HG03066 (cell line): ENCODE measurements at regions not wholly inside any gene's neighbourhood (a gene's known extent, or its start where the extent isn't known, plus 50 kb on each side); places are given as distances from the start of the nearest gene placed in this dataset.
A peak's percentile ranks its signal among the peaks of the same experiment; 100 is the strongest.
"Not testable (repeated sequence)": the region's sequence is repeated elsewhere in the genome, so short reads cannot be mapped to it uniquely, and the experiment has no call there.

Source experiments
- ATAC-seq: cut with Tn5 transposase; IDR thresholded peaks from one replicate; pipeline ENCODE4 v1.9.1; 2021; ENCODE audit warnings: low read depth; ENCODE audit not compliant: unreplicated experiment

DNA sequence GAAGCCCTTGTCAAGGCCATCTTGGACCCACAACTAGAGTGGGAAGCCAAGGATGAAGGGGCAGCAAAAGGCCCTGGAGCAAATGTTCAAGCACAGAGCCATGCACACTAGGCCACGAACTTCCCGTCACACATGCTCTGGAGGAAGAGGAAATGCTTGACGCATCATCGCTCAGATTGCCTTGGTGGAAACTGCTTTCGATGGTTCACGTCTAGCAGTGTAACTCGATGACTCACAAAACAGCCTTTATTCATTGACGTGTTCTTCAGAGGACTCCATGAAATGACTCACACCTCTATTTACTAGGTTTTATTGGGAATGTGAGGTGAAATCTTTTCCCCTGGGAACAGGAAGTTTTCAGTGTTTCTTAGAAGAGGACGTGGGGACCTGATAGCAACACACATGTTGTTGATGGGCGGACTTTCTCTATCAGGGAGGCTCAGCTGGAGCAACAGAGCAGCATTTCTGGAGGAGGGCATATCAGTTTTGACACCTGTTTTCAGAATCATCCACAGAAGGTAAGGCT, 79.8 kb upstream of the FLT1 start:
- no peak for ATAC-seq

DNA sequence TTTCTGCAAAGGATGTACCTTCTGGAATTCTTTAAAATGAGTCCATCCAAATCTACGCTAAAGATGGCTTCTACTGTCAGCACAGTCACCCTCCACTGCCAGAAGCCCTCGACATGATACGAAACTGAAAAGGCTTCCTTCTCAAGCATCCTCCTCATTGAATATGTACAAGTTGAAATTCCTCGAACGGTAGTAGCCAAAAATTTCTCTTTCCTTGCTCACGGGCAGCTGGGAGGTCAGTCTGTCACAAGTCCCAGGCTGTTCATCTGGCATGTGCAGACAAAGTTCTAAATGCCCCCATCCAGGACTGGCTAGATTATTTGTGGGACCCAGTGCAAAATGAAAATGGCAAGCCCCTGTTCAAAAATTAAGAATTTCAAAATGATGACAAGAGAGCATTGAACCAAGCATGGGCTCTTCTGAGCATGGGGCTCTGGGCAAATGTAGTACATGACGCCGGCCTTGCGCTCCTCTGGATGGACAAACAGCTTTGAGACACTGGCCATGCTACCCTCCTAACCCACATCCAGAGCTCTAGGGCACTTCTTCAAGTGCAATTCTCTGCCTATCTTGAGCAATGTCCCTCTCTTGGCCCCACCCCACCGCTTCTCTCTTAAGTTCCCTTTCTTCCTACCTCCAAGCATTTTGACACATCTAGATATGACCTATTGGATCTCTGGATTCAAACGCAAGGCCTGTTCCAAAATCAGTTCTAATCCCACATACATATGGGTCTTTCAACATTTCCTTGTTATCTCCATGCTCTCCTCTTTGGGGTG, 78.9 kb upstream of the FLT1 start:
- ATAC-seq: no peak

DNA sequence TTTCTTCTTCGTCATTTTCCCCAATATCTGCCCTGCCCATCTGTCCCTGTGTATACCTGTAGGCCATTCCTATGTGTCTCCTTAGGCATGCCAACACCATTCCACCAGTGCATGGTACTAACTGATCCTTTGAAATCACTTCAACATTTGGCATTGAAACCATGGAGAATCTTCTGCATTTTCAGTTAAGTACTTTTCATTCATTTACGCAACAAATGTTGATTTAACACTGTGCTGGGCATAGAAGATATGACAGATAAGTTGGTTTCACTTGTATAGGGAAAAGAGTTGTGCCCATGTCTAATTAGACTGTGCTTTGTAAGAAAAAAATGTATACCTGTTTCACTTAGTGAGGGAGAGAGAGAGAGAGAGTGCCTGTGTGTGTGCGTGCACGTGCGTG, 77.9 kb upstream of the FLT1 start:
- no peak for ATAC-seq

DNA sequence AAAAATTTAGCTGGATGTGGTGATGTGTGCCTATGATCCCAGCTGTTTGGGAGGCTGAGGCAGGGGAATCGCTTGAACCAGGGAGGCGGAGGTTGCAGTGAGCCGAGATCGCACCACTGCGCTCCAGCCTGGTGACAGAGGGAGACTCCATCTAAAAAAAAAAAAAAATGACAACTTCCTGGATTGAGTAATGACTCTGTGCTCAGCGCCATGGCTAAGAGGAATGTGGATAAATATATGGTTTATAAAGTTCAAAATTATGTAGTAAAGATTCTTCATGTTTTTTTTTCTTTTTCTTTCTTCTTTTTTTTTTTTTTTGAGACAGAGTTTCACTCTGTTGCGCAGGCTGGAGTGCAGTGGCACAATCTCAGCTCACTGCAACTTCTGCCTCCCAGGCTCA, 75.4 kb upstream of the FLT1 start:
- ATAC-seq: not testable (repeated sequence)

DNA sequence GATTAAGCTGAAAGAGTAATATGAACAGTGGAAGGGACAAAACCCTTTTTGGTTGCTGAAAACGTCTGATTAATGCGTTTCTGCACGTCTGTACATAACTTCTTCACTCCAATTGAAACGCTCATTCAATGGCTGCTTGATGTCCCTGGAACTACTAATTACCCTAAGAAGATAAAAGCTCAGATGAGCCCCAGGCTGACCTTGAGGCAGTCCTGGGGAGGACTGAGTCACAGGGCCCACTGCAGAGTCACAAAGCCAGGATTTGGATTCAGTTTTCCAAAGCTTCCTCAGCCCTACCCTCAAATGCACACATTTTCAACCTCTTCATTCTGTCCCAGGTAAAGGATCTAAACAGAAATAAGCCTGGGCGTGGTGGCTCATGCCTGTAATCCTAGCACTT, 75.0 kb upstream of the FLT1 start:
- ATAC-seq: no peak

DNA sequence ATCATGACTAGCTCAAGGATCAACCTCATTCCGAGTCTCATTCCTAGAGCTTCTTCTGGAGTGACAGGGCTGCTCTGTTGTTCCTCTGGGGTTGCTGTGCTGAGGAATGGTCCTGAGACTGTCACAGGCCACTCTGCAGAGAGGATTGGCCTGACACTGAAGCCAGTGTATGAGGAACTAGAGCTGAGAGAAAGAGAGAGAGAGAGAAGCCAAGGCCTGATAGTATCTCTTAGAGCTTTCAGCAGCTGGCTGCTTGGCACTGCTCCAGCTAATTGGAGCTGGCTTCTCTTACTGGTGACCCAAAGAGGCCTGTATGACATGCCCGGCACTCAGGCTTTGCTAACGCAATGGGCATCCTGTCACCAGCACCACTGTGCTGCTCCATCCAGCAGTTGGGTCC, 73.4 kb upstream of the FLT1 start:
- ATAC-seq: peak; percentile 63

DNA sequence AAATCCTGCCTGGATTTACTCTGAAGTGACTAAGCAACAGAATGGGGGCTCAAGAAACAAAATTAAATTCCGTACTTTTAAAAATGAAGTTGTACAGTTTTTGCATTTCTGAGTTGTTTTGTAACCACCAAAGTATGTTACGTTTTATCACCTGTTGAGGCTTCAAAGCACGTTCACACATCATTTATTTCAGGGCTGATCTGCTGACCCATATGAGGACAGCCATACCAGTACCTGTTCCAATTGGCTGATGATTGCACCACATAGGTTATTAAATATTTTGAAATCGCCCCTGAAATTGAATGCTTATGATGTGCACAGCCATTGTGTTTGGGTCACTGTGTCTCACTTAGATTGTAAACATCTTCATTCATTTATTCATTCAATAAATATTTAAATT, 72.0 kb upstream of the FLT1 start:
- ATAC-seq: no peak

DNA sequence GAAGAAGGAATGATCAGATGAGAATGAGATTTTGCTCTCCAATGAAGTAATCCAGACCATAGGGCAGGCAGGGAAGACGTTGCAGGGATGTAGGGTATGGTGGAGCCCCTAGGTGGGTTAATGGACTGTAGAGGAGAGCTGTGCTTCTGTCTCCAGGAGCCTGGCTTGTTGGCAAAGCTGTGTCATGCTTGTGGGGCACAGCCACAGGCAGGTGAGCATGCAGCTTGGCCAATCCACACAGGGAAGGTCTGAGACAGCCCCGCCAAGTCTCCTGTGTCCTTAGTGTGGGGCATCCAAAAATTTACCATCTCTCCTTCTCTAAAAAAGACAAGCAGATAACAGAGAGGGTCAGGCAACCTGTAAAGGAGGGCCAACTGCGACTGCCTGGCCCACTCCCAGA, 71.4 kb upstream of the FLT1 start:
- ATAC-seq: no peak

DNA sequence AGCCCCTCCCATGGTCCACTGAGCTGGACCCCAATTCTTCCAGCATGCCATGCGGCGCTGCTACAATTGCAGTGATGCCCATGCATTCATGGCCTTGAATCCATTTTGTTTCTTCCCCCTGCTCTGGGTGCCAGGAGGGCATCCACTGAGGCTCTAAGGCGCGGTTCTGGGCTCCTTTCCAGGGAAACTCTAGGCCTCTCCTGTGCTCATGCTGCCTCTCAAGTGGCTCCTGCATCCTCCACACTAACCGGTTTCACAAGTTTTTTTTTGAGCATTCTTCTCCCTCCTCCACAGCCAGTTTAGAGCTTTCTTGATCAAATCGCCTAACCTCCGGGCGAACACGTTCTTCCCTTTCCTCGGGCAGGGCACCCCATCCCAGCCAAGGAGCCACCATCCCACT, 69.1 kb upstream of the FLT1 start:
- ATAC-seq: no peak

DNA sequence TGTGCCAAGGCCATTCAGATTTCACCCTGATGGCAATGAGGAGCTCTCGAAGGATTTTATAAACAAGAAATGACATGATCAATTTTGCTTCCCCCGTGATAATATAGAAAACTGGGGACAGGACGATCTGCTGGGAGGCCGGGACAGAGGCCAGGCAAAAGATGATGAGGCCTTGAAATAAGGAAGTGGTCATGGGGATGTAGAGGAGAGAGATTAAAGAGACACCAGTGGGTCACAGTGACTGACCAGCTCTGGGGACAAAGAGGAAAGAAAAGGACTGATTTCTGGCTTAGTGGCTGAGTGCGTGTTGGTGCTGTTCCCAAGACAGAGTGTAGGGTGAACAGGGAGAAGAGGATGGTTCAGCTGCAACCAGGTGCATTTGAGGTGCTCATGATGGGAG, 68.7 kb upstream of the FLT1 start:
- no peak for ATAC-seq

DNA sequence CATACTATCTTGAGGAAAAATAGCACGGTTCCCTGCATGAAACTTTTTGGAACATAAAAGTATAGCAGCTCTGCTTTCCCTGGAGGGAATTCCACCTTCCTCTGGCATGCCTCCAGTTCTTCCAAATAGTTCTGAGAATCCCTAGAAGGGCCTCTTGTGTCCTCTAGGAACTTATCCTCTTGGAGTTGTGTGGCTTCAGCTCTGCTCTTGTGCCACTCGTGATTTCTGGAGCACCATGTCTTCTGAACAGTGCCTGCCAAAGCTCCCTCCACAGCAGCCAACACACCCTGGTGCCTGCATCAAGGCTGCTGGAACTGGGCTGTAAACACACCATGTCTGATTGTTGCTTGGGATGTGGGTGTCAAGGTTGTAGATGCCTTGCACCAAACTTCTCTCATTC, 65.7 kb upstream of the FLT1 start:
- no peak for ATAC-seq

DNA sequence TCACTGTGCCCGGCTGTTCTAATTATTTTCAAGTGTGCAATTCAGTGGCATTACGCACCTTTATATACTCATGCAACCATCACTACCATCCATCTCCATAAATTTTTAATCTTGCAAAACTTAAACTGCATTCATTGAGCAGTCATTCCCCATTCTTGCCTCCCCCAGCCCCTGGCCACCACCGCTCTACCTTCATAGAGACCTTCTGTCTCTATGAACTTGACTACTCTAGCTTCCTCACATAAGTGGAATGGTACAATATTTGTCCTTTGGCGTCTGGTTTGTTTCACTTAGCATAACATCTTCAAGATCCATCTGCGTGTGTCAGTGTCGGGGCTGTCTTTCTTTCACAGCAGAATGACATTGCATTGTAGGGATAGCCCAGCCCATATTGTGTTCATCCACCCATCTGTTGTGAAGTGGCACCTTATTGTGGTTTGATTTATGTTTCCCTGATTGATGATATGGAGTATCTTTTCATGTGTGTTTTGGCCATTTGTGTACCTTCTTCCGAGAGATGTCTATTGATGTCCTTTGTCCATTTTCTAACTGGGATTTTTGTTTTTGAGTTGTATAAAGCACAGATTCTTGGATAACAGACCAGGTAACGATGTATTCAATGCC, 64.8 kb upstream of the FLT1 start:
- no peak for ATAC-seq

DNA sequence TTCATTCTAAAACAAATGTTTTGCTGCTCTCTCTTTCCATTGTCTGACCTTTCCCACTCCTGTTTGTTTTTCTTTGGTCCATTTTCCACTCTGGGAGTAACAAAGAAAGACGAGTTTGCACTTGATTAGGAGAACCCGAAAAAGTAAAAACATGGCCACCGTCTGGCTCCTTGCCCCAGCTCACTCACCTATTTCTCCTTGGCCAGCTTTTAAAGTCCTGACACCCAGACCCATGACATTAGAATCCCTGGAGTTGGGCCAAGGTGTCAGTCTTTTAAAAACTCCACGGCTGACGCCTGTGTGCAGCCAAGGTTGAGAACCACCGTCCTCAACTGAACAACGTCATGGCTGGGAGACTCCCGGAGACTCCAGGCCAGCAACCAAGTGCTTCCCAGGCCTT, 63.6 kb upstream of the FLT1 start:
- no peak for ATAC-seq

DNA sequence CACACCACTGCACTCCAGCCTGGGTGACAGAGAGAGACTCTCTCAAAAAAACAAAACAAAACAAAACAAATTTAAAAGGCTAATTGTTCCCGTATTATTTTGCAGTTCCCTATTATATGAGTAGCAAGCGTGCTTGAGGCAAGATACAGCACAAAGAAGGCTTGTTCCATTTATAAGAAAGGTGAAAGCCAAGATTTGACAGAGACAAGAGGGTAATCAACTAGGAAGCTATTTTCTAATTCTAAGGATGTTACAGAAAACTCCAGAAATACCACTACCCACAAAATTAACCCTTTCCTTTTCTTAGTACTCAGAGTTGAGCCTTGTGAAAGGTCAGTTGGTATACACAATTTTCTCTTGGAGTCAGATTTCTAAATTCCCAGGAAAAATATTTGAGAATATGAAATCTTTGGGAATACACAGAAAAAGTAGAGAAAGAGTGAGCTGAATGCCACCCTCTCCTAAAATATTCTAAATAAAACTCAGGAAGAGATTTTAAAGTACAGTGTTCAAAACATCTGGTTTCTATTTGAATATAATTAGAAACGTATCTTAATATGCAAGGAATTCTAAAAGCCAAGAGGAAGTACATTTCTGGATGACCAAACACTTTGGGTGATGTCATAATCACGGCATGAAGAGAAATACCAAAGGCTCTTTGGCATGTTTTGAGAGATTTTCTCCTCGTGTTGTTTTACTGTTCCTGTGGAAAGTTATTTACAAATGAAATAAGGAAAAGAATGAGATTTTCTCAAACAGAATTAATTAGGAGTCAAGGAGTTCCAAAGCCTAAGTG, 63.0 kb upstream of the FLT1 start:
- ATAC-seq: no peak

DNA sequence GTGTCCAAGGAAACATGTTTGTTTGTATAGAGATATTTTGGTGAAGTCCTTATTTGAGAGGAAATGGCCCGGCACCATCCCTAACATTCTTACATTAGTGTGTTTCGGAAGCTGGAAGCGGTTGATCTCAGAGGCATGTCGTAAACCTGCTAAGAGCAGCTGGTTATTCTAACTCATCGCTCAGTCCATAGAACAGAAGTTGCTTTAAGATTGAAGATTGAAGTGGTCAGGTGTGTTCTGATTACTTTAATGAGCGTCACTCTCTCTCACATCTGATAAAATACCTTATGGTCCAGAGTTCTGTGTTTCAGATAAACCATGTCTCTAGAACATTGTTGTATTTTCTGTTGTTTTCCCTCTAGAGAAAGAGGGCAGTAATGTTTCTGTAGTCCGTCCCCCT, 60.2 kb upstream of the FLT1 start:
- ATAC-seq: no peak

DNA sequence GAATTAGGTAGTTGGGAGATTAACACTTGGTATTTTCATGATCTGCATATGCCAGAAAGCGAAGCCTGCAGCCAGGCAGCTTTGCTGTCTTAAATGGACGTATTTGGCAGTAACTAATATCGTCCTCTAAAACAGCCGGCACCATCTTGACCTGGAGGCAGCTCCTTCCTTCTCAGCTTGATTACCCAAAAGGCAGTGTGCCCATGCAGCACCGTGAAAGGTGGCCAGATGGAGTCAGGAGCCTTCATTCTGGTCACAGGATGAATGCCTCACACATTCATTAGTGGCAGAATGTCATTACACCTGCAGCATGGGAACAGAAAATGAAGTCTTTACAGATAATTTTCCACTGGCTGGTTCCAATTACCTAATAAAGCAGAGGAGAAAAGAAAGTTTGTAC, 59.0 kb upstream of the FLT1 start:
- no peak for ATAC-seq

DNA sequence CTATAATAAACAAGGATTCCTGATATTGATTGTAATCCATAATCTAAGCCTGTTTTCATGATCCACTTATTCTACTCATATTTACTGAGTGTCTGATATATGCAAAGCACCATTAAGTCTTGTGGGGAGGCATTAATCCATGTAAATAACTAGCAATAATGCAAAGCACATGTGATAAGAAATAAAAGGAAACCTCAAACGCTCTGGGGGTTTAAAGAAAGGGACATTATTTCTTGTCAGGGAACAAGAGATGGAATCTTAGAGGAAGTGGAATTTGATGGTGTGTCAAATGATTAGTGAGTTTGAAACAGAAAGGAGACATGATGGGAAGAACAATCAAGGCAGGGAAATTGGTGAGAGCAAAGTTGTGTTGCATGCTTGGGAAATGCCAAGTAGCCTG, 57.4 kb upstream of the FLT1 start:
- ATAC-seq: no peak

DNA sequence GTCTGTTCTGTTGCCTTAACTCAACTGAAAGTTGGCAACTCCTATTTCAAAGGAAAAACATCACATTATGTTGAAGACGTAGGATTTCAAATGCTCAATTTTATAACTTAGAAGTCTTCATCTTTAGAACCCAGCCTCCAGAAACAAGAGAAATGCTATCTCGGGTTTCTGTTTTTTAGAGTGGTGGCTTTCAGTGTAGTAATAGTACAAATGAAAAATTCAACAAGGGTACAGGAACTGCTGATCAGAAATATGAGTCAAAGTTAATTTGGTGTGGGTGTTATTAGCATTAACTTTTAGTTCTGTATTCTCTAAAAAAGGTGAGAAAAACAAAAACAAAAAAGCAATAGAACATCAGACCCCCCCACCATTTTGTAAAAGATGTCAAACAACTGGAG, 56.6 kb upstream of the FLT1 start:
- no peak for ATAC-seq

DNA sequence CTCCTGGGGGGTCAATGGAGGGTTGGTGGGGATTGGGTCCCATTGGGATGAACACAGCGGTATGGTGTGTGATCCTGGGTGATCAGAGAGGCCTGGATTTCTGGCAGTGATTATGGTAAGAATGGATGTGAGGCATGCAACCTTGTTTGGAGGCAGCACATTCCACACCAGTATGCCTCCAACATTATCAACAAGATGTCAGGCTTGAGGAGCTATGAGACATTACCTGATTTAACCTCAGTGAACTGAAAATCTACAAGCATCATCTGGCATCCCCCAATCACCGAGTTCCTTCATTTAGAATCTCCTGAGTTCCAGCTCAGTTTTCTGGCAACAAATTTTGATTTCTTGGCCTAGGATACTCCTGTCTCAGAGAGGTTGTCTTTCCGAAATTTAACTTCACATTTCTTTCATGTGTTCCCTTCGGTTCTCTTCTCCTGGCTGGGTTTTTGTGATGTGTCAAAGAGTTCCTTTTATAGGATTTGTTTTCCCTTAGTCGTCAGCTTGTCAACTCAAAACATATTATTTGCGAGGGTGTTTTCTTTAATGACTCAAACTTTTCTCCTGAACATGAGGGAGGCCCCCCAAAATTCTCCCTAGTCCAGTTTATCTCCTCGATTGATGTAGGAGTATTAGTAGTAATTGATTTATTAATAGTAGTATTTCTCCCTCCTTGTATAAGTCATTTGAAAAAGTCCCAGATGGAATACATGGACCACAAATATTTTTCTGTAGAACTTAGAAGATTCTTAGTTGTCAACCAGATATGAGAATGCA, 56.0 kb upstream of the FLT1 start:
- ATAC-seq: no peak

DNA sequence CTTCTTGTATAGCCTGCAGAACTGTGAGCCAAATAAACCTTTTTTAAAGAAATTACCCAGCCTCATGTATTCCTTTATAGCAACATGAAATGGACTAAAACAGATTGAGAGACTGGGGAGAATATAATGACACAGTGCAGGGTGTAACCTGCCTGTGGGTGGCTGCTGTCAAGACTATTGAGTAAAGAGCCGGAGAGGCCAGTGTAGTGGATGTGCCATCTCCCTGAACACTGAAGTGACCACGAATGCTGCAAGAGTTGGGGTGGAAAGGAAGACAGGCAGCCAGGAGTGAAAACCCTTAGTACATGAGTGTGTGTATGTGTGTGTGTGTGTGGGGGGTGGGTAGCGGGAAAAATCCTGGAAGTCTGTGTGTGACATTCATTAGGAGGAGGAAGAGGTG, 55.2 kb upstream of the FLT1 start:
- ATAC-seq: no peak

DNA sequence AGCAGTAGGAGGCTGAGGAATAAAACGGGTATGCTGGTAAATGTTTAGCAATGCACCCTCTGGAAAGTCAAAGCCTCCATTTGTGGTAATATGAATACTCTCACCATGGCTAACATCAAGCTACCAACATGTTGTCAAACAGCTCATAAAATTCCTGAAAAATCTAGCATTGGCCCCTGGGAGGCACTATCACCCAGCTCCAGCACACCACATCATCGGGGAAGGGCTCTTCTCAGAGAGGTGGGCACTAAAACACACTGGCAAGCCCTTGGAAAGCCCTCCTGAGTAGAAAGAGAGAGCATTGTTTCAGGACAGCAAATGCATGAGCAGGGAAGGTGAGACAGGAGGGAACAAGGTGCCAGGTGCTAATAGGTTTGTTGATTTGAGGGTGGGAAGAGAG, 53.9 kb upstream of the FLT1 start:
- no peak for ATAC-seq
